ENCODE measurements at regions not wholly inside any gene's neighbourhood (a gene's known extent, or its start where the extent isn't known, plus 50 kb on each side); places are given as distances from the start of the nearest gene placed in this dataset.
"Not testable (repeated sequence)": the region's sequence is repeated elsewhere in the genome, so short reads cannot be mapped to it uniquely, and the experiment has no call there.

- DNase-seq (ENCODE audit: low read depth in 2 of 2) = no peak
These were observed 137.7 kb upstream of the NECTIN3 start for GRCh38 chr3:110933821-110934426.

GRCh38 chr3:110938629-110939028, 133.0 kb upstream of the NECTIN3 start:
- DNase-seq (ENCODE audit: low read depth in 2 of 2) = no peak

GRCh38 chr3:110940055-110940454, 131.6 kb upstream of the NECTIN3 start:
- no peak for DNase-seq (ENCODE audit: low read depth in 2 of 2)

GRCh38 chr3:110944782-110945181, 126.8 kb upstream of the NECTIN3 start:
- no peak for DNase-seq (ENCODE audit: low read depth in 2 of 2)

- DNase-seq (ENCODE audit: low read depth in 2 of 2) = no peak
These were observed 124.8 kb upstream of the NECTIN3 start for GRCh38 chr3:110946810-110947209.

- not testable (repeated sequence) for DNase-seq (ENCODE audit: low read depth in 2 of 2)
These were observed 122.4 kb upstream of the NECTIN3 start for GRCh38 chr3:110949194-110949593.

GRCh38 chr3:110955301-110955880, 116.2 kb upstream of the NECTIN3 start:
- no peak for DNase-seq (ENCODE audit: low read depth in 2 of 2)

- DNase-seq (ENCODE audit: low read depth in 2 of 2) = no peak
These were observed 115.5 kb upstream of the NECTIN3 start for GRCh38 chr3:110956081-110956480.

- no peak for DNase-seq (ENCODE audit: low read depth in 2 of 2)
These were observed 114.2 kb upstream of the NECTIN3 start for GRCh38 chr3:110957247-110958025.

- DNase-seq (ENCODE audit: low read depth in 2 of 2) = no peak
These were observed 113.1 kb upstream of the NECTIN3 start for GRCh38 chr3:110958313-110959147.

- no peak for DNase-seq (ENCODE audit: low read depth in 2 of 2)
These were observed 105.6 kb upstream of the NECTIN3 start for GRCh38 chr3:110965976-110966375.

GRCh38 chr3:110966966-110967663, 104.5 kb upstream of the NECTIN3 start:
- DNase-seq (ENCODE audit: low read depth in 2 of 2) = no peak

GRCh38 chr3:110968076-110968475, 103.5 kb upstream of the NECTIN3 start:
- DNase-seq (ENCODE audit: low read depth in 2 of 2) = no peak

- no peak for DNase-seq (ENCODE audit: low read depth in 2 of 2)
These were observed 102.1 kb upstream of the NECTIN3 start for GRCh38 chr3:110969229-110970211.

- no peak for DNase-seq (ENCODE audit: low read depth in 2 of 2)
These were observed 100.5 kb upstream of the NECTIN3 start for GRCh38 chr3:110971010-110971601.

GRCh38 chr3:110973263-110973895, 98.2 kb upstream of the NECTIN3 start:
- no peak for DNase-seq (ENCODE audit: low read depth in 2 of 2)

GRCh38 chr3:110974902-110975301, 96.7 kb upstream of the NECTIN3 start:
- DNase-seq (ENCODE audit: low read depth in 2 of 2) = no peak

- no peak for DNase-seq (ENCODE audit: low read depth in 2 of 2)
These were observed 87.0 kb upstream of the NECTIN3 start for GRCh38 chr3:110984456-110985250.

GRCh38 chr3:110989446-110989845, 82.2 kb upstream of the NECTIN3 start:
- DNase-seq (ENCODE audit: low read depth in 2 of 2) = no peak

Measured in stimulated activated CD4-positive, alpha-beta T cell treated with anti-CD3 and anti-CD28 coated beads, Interleukin-15, amount 100 ng/mL, for 48 hours (primary cell).